ENCODE measurements at regions not wholly inside any gene's neighbourhood (a gene's known extent, or its start where the extent isn't known, plus 50 kb on each side); places are given as distances from the start of the nearest gene placed in this dataset.

- no peak for TF ChIP-seq PATZ1 (CRISPR knock-in tag; IDR thresholded peaks at IDR 0.05; ENCODE audit: borderline replicate concordance)
- TF ChIP-seq ZFP3 (CRISPR knock-in tag; IDR thresholded peaks at IDR 0.05): no peak
These were observed 432.6 kb upstream of the CDH4 start (continued) for GRCh38 chr20:60819511-60819910.

- ATAC-seq: no peak
- TF ChIP-seq TOX (CRISPR knock-in tag; IDR thresholded peaks at IDR 0.05; ENCODE audit: borderline replicate concordance): no peak
These were observed 431.9 kb upstream of the CDH4 start for GRCh38 chr20:60820149-60820548.

GRCh38 chr20:60820918-60821317 lies 431.1 kb upstream of the CDH4 start:
- TF ChIP-seq TSHZ2 (CRISPR knock-in tag; IDR thresholded peaks at IDR 0.05): no peak
- TF ChIP-seq TCF4 (CRISPR knock-in tag; IDR thresholded peaks at IDR 0.05; ENCODE audit: borderline replicate concordance): no peak
- no peak for TF ChIP-seq ZFP30 (CRISPR knock-in tag; IDR thresholded peaks at IDR 0.05)
- no peak for TF ChIP-seq ESRRG (CRISPR knock-in tag; IDR thresholded peaks at IDR 0.05)
- no peak for TF ChIP-seq ZNF8 (CRISPR knock-in tag; IDR thresholded peaks at IDR 0.05)
- no peak for TF ChIP-seq ZNF70 (CRISPR knock-in tag; IDR thresholded peaks at IDR 0.05)
- TF ChIP-seq CREB5 (CRISPR knock-in tag; IDR thresholded peaks at IDR 0.05; ENCODE audit: low read depth): no peak
- no peak for TF ChIP-seq SNAI2 (CRISPR knock-in tag; IDR thresholded peaks at IDR 0.05)
- no peak for TF ChIP-seq ISL1 (CRISPR knock-in tag; IDR thresholded peaks at IDR 0.05)
- TF ChIP-seq CSRNP3 (CRISPR knock-in tag; IDR thresholded peaks at IDR 0.05): no peak
- TF ChIP-seq ARNTL (CRISPR knock-in tag; IDR thresholded peaks at IDR 0.05; ENCODE audit: borderline replicate concordance, low read depth): no peak
- no peak for TF ChIP-seq PATZ1 (CRISPR knock-in tag; IDR thresholded peaks at IDR 0.05; ENCODE audit: borderline replicate concordance)
- TF ChIP-seq RARB (CRISPR knock-in tag; IDR thresholded peaks at IDR 0.05): no peak
- TF ChIP-seq PPARA (CRISPR knock-in tag; IDR thresholded peaks at IDR 0.05; ENCODE audit: borderline replicate concordance): no peak
- no peak for TF ChIP-seq OSR1 (CRISPR knock-in tag; IDR thresholded peaks at IDR 0.05)
- no peak for TF ChIP-seq CSDC2 (CRISPR knock-in tag; IDR thresholded peaks at IDR 0.05)
- TF ChIP-seq TOX (CRISPR knock-in tag; IDR thresholded peaks at IDR 0.05; ENCODE audit: borderline replicate concordance): no peak
- TF ChIP-seq POU6F1 (CRISPR knock-in tag; IDR thresholded peaks at IDR 0.05; ENCODE audit: borderline replicate concordance, low read depth): no peak
- TF ChIP-seq ZNF565 (CRISPR knock-in tag; conservative IDR thresholded peaks at IDR 0.05; ENCODE audit: low read depth): no peak
- TF ChIP-seq ZC3H10 (CRISPR knock-in tag; IDR thresholded peaks at IDR 0.05): no peak
- ATAC-seq: no peak
